CD14-positive monocyte (primary cell): ENCODE measurements at regions not wholly inside any gene's neighbourhood (a gene's known extent, or its start where the extent isn't known, plus 50 kb on each side); places are given as distances from the start of the nearest gene placed in this dataset.
A peak's percentile ranks its signal among the peaks of the same experiment; 100 is the strongest.

Experiments used
- DNase-seq, 3 donors: peaks; one replicate each; pipeline ENCODE4 v3.0.0-alpha.2; 2011 to 2022
- H2AFZ ChIP-seq: 2 replicates; pipeline ENCODE4 v1.6.0; 2012; ENCODE audit warnings: mild to moderate bottlenecking, low read depth, low read length, inconsistent platforms; ENCODE audit not compliant: insufficient read depth, poor library complexity, severe bottlenecking
- H3K27ac ChIP-seq, 2 donors: 1 replicate in 1 of 2; 2 replicates in 1 of 2; pipeline ENCODE4 v1.5.1; 2012 to 2013; ENCODE audit warnings: low read length in 2 of 2, control low read depth in 1 of 2, inconsistent platforms in 1 of 2, low read depth in 1 of 2, mild to moderate bottlenecking in 1 of 2
- H3K27me3 ChIP-seq, 2 donors: one replicate each; pipeline versions ENCODE4 v1.6.0 to v1.6.1; 2011 to 2013; ENCODE audit warnings: low read length in 2 of 2; ENCODE audit not compliant: control insufficient read depth in 2 of 2, insufficient read depth in 2 of 2
- H3K36me3 ChIP-seq, 2 donors: replicated peaks in 1 of 2; 1 replicate in 1 of 2; 2 replicates in 1 of 2; pipeline versions ENCODE4 v1.5.1 to v1.6.1; 2012 to 2013; ENCODE audit warnings: low read length in 2 of 2, control low read depth in 1 of 2, inconsistent platforms in 1 of 2, mild to moderate bottlenecking in 1 of 2; ENCODE audit not compliant: insufficient read depth in 2 of 2, control insufficient read depth in 1 of 2
- H3K4me1 ChIP-seq, 2 donors: 1 replicate in 1 of 2; 2 replicates in 1 of 2; pipeline versions ENCODE4 v1.5.1 to v1.6.1; 2012 to 2013; ENCODE audit warnings: low read length in 2 of 2, control low read depth in 1 of 2, inconsistent platforms in 1 of 2, mild to moderate bottlenecking in 1 of 2, moderate library complexity in 1 of 2; ENCODE audit not compliant: insufficient read depth in 2 of 2, control insufficient read depth in 1 of 2
- H3K4me2 ChIP-seq: replicated peaks from 2 replicates; pipeline ENCODE3; 2012; ENCODE audit warnings: low read length, moderate library complexity, mild to moderate bottlenecking; ENCODE audit not compliant: poor library complexity, severe bottlenecking; ENCODE audit errors: extremely low read depth
- H3K4me3 ChIP-seq, 3 experiments: fragments of 200-600 bp in 1 of 3; sonication (generic) in 1 of 3; replicated peaks in 1 of 3; 1 replicate in 2 of 3; 2 replicates in 1 of 3; pipeline ENCODE4 v1.5.1; 2011 to 2013; ENCODE audit warnings: low read length in 3 of 3, mild to moderate bottlenecking in 3 of 3, control low read depth in 2 of 3, low read depth in 2 of 3, inconsistent platforms in 1 of 3, moderate library complexity in 1 of 3
- H3K79me2 ChIP-seq: 2 replicates; pipeline ENCODE4 v1.6.0; 2012; ENCODE audit warnings: mild to moderate bottlenecking, control low read depth, inconsistent platforms, low read length, moderate library complexity; ENCODE audit not compliant: insufficient read depth
- H3K9ac ChIP-seq: 2 replicates; pipeline ENCODE4 v1.6.0; 2017; ENCODE audit warnings: low read length, mild to moderate bottlenecking; ENCODE audit not compliant: insufficient read depth, poor library complexity, severe bottlenecking
- H3K9me3 ChIP-seq, 2 donors: replicated peaks in 1 of 2; 1 replicate in 1 of 2; 2 replicates in 1 of 2; pipeline versions ENCODE4 v1.5.1 to v1.6.1; 2012 to 2013; ENCODE audit warnings: low read length in 2 of 2, control low read depth in 1 of 2; ENCODE audit not compliant: control insufficient read depth in 1 of 2, insufficient read depth in 1 of 2
- H4K20me1 ChIP-seq: 2 replicates; pipeline ENCODE4 v1.6.0; 2012; ENCODE audit warnings: mild to moderate bottlenecking, low read length, control low read depth, moderate library complexity; ENCODE audit not compliant: insufficient read depth
- H3K27ac Mint-ChIP-seq, 7 donors: one replicate each; pipeline ENCODE4 v1.8.0; 2020; ENCODE audit warnings: mild to moderate bottlenecking in 7 of 7, mixed read lengths in 7 of 7, moderate library complexity in 6 of 7, inconsistent platforms in 2 of 7
- H3K27me3 Mint-ChIP-seq, 3 donors: one replicate each; pipeline ENCODE4 v1.8.0; 2021 to 2022; ENCODE audit warnings: low read depth in 3 of 3, mild to moderate bottlenecking in 3 of 3, mixed read lengths in 3 of 3, moderate library complexity in 3 of 3, inconsistent platforms in 1 of 3
- H3K36me3 Mint-ChIP-seq, 2 donors: one replicate each; pipeline ENCODE4 v1.8.0; 2020; ENCODE audit warnings: mixed read lengths in 2 of 2, inconsistent platforms in 1 of 2, mild to moderate bottlenecking in 1 of 2
- H3K4me1 Mint-ChIP-seq: one replicate; pipeline ENCODE4 v1.8.0; 2020; ENCODE audit warnings: mild to moderate bottlenecking, mixed read lengths
- H3K4me3 Mint-ChIP-seq, 2 donors: one replicate each; pipeline ENCODE4 v1.8.0; 2020; ENCODE audit warnings: mild to moderate bottlenecking in 2 of 2, mixed read lengths in 2 of 2, moderate library complexity in 1 of 2
- H3K9me3 Mint-ChIP-seq, 7 donors: one replicate each; pipeline ENCODE4 v1.8.0; 2020 to 2022; ENCODE audit warnings: mixed read lengths in 7 of 7, mild to moderate bottlenecking in 6 of 7, moderate library complexity in 6 of 7, inconsistent platforms in 2 of 7
- CTCF ChIP-seq: fragments of 200-600 bp; IDR thresholded peaks from one replicate; pipeline ENCODE4 v1.8.0; 2022; ENCODE audit warnings: antibody characterized with exemption, mild to moderate bottlenecking
- WGBS: methylation state at CpG from one replicate; pipeline ENCODE4 v1.1.5; 2013; ENCODE audit warnings: missing lambda C conversion rate; ENCODE audit not compliant: insufficient coverage; 5-methylcytosine and 5-hydroxymethylcytosine counted together
- intact Hi-C, 2 donors: fragments of 100-400 bp; cut with micrococcal nuclease; formaldehyde crosslinking; loops; one replicate each; pipeline versions ENCODE4 v1.15.0 to v1.15.1; 2023

- no peak overlapping the region for H2AFZ ChIP-seq
- peaks cover 0 to 3% of the 10 kb centered on the region in 2 donors for H3K36me3 Mint-ChIP-seq
- H4K20me1 ChIP-seq: no peaks in the 10 kb centered on the region
- H3K9me3 ChIP-seq: no peaks in the 10 kb centered on the region
- H3K27me3 ChIP-seq: no peaks in the 10 kb centered on the region
- H3K79me2 ChIP-seq: no peaks in the 10 kb centered on the region
- peak overlapping the region in 1 of 2 donors; percentile 90 for H3K27ac ChIP-seq
- H3K9ac ChIP-seq: no peak overlapping the region
- no peak for TF ChIP-seq CTCF
- peak overlapping the region in 4 of 7 donors; percentile 18 to 99 (median 76) for H3K27ac Mint-ChIP-seq
- H3K36me3 ChIP-seq: no peaks in the 10 kb centered on the region
- H3K4me3 ChIP-seq: no peak overlapping the region
- H3K4me1 ChIP-seq: peaks cover 55 to 67% of the 10 kb centered on the region in 2 donors
- 93% methylated on average over 10 of the region's 13 CpGs for WGBS
- intact Hi-C loops: loop anchor here in 1 of 2 donors (5.0 to 10.0 kb wide), 3 partner anchors 62 to 232 kb away; no protein-coding TSS in a partner anchor
- no peak for DNase-seq
- peaks cover 60% of the 10 kb centered on the region for H3K4me1 Mint-ChIP-seq
- no peak overlapping the region for H3K4me2 ChIP-seq
- H3K27me3 Mint-ChIP-seq: peaks cover 0 to 2% (median 1%) of the 10 kb centered on the region in 3 donors
- no peak overlapping the region for H3K4me3 Mint-ChIP-seq
- peaks cover 0 to 6% (median 2%) of the 10 kb centered on the region in 7 donors for H3K9me3 Mint-ChIP-seq
Measured at GRCh38 chr3:194870394-194871110, 184.9 kb downstream of the FAM43A start.

- Histone ChIP-seq H3K79me2 (no peaks in the 10 kb centered on the region), H2AFZ (peak overlapping the region; percentile 59), H3K27me3 (no peaks in the 10 kb centered on the region), H4K20me1 (no peaks in the 10 kb centered on the region), H3K4me1 (peaks cover 48 to 59% of the 10 kb centered on the region in 2 donors), H3K9ac (peak overlapping the region; percentile 52), H3K9me3 (no peaks in the 10 kb centered on the region), H3K36me3 (no peaks in the 10 kb centered on the region), H3K4me3 (peak overlapping the region in 1 of 3 experiments; percentile 49), H3K4me2 (peak overlapping the region; percentile 41), H3K27ac (peak overlapping the region; percentile 73 to 90)
- peak overlapping the region; percentile 94 to 99 (median 98) for H3K27ac Mint-ChIP-seq
- peaks cover 53% of the 10 kb centered on the region for H3K4me1 Mint-ChIP-seq
- no peak for TF ChIP-seq CTCF
- peak; percentile 51 to 65 (median 53) for DNase-seq
- H3K36me3 Mint-ChIP-seq: peaks cover 2 to 3% of the 10 kb centered on the region in 2 donors
- 41% methylated on average over 10 of the region's 13 CpGs for WGBS
- intact Hi-C loops: loop anchor here in 1 of 2 donors (5.0 to 10.0 kb wide), 3 partner anchors 61 to 231 kb away; no protein-coding TSS in a partner anchor
- peak overlapping the region in 1 of 2 donors; percentile 83 for H3K4me3 Mint-ChIP-seq
- H3K27me3 Mint-ChIP-seq: peaks cover 0 to 3% (median 2%) of the 10 kb centered on the region in 3 donors
- peaks cover 0 to 6% (median 2%) of the 10 kb centered on the region in 7 donors for H3K9me3 Mint-ChIP-seq
Measured at GRCh38 chr3:194871143-194871863, 185.6 kb downstream of the FAM43A start.
